Endothelial cell of umbilical vein (primary cell): ENCODE measurements at regions not wholly inside any gene's neighbourhood (a gene's known extent, or its start where the extent isn't known, plus 50 kb on each side); places are given as distances from the start of the nearest gene placed in this dataset.

Experiments
- BruUV-seq: library from RNA; stranded (reverse); fragments of 400-500 nt; replicated peaks from 2 replicates; lab custom pipeline; 2021; lab: Mats Ljungman, UMichigan
- CTCF ChIA-PET: fragments of 300-600, 350-600 bp; sonication (Branson Sonifier 250); formaldehyde crosslinking; loops from one replicate; lab custom pipeline; 2021; ENCODE audit warnings: antibody characterized with exemption, inconsistent platforms; lab: Charles Lee
- POLR2A ChIA-PET: fragments of 300-600, 350-600 bp; sonication (Branson Sonifier 250); formaldehyde crosslinking; loops from one replicate; lab custom pipeline; 2021; ENCODE audit warnings: antibody characterized with exemption, inconsistent platforms; lab: Charles Lee
- DNase-seq: peaks from one replicate; pipeline ENCODE4 v3.0.0-alpha.2; 2011; ENCODE audit warnings: low read depth, low spot score
- FAIRE-seq: peaks from 2 replicates; lab custom pipeline; 2011; peaks lifted over from hg19 to GRCh38; lab: Jason Lieb, UNC
- H2AFZ ChIP-seq: 2 replicates; pipeline ENCODE4 v1.6.0; 2012; ENCODE audit warnings: low read depth, low read length, control low read depth, inconsistent platforms
- H3K27ac ChIP-seq: 2 replicates; pipeline ENCODE4 v1.5.1; 2011; ENCODE audit warnings: low read depth, mild to moderate bottlenecking, control low read depth, low read length, moderate library complexity; ENCODE audit not compliant: insufficient read depth
- H3K27me3 ChIP-seq, 2 experiments: 2 replicates each; pipeline versions ENCODE4 v1.6.0 to v1.6.1; 2011; ENCODE audit warnings: low read length in 2 of 2, mixed read lengths in 1 of 2; ENCODE audit not compliant: control insufficient read depth in 2 of 2, insufficient read depth in 2 of 2
- H3K36me3 ChIP-seq, 2 experiments: 2 replicates in 1 of 2; 3 replicates in 1 of 2; pipeline ENCODE4 v1.5.1; 2011; ENCODE audit warnings: low read length in 2 of 2, mild to moderate bottlenecking in 1 of 2, moderate library complexity in 1 of 2; ENCODE audit not compliant: control insufficient read depth in 2 of 2, insufficient read depth in 2 of 2; ENCODE audit errors: extremely low read depth in 1 of 2
- H3K4me1 ChIP-seq: 3 replicates; pipeline ENCODE4 v1.5.1; 2011; ENCODE audit warnings: mild to moderate bottlenecking, low read length; ENCODE audit not compliant: control insufficient read depth, insufficient read depth; ENCODE audit errors: extremely low read depth
- H3K4me2 ChIP-seq: 2 replicates; pipeline ENCODE4 v1.6.1; 2011; ENCODE audit warnings: low read length, control low read depth, mixed read lengths; ENCODE audit not compliant: insufficient read depth
- H3K4me3 ChIP-seq, 3 experiments: fragments of 200-600 bp in 1 of 3; sonication (generic), shearing (Covaris generic) in 1 of 3; replicated peaks in 1 of 3; 2 replicates each; pipeline ENCODE4 v1.5.1; 2011 to 2016; ENCODE audit warnings: control low read depth in 3 of 3, low read length in 3 of 3, mild to moderate bottlenecking in 2 of 3, inconsistent platforms in 1 of 3, low read depth in 1 of 3, moderate library complexity in 1 of 3; ENCODE audit not compliant: insufficient read depth in 1 of 3
- H3K79me2 ChIP-seq: 2 replicates; pipeline ENCODE4 v1.6.0; 2012; ENCODE audit warnings: low read length, inconsistent platforms; ENCODE audit not compliant: control insufficient read depth, insufficient read depth
- H3K9ac ChIP-seq: replicated peaks from 2 replicates; pipeline ENCODE3; 2011; ENCODE audit warnings: low read length, control low read depth; ENCODE audit not compliant: insufficient read depth; ENCODE audit errors: extremely low read depth
- H3K9me1 ChIP-seq: replicated peaks from 3 replicates; pipeline ENCODE4 v1.6.0; 2011; ENCODE audit warnings: mild to moderate bottlenecking, low read length; ENCODE audit not compliant: control insufficient read depth, insufficient read depth; ENCODE audit errors: extremely low read depth
- H3K9me3 ChIP-seq: replicated peaks from 2 replicates; pipeline ENCODE4 v1.5.1; 2012; ENCODE audit warnings: low read length, inconsistent platforms; ENCODE audit not compliant: control insufficient read depth, insufficient read depth
- H4K20me1 ChIP-seq: replicated peaks from 2 replicates; pipeline ENCODE3; 2011; ENCODE audit warnings: mild to moderate bottlenecking, low read length; ENCODE audit not compliant: control insufficient read depth, insufficient read depth; ENCODE audit errors: extremely low read depth
- EZH2 ChIP-seq: IDR thresholded peaks from 2 replicates; pipeline ENCODE4 v1.6.1; 2012; ENCODE audit warnings: borderline replicate concordance, low read depth, mild to moderate bottlenecking, moderate library complexity, low read length, inconsistent platforms; ENCODE audit not compliant: severe bottlenecking
- FOS ChIP-seq: IDR thresholded peaks from 2 replicates; pipeline ENCODE4 v1.6.1; 2011; ENCODE audit warnings: mild to moderate bottlenecking, low read length, moderate library complexity, borderline replicate concordance; ENCODE audit not compliant: insufficient read depth
- GATA2 ChIP-seq: IDR thresholded peaks from 2 replicates; pipeline ENCODE4 v1.7.0; 2011; ENCODE audit warnings: low read depth, mild to moderate bottlenecking, moderate library complexity, mixed read lengths, low read length; ENCODE audit not compliant: insufficient read length, insufficient read depth
- JUN ChIP-seq: IDR thresholded peaks from 2 replicates; pipeline ENCODE4 v1.6.1; 2011; ENCODE audit warnings: borderline replicate concordance, low read depth; ENCODE audit not compliant: insufficient read length, insufficient read depth
- MYC ChIP-seq: IDR thresholded peaks from one replicate; pipeline ENCODE4 v1.6.1; 2011; ENCODE audit warnings: mild to moderate bottlenecking, low read depth, low read length
- POLR2A ChIP-seq: IDR thresholded peaks from 2 replicates; pipeline ENCODE4 v1.6.1; 2012; ENCODE audit warnings: low read depth, mild to moderate bottlenecking, control low read depth, low read length
- POLR2AphosphoS5 ChIP-seq: IDR thresholded peaks from 2 replicates; pipeline ENCODE4 v1.6.1; 2012; ENCODE audit warnings: low read depth, mild to moderate bottlenecking, control low read depth, low read length, moderate library complexity; ENCODE audit not compliant: insufficient read depth
- dilution Hi-C: fragments of 300-500 bp; cut with MboI; formaldehyde crosslinking; loops from one replicate; pipeline ENCODE4 v1.15.0; 2019; ENCODE audit warnings: low sequenced_read_pairs; ENCODE audit not compliant: extremely low pct_ligation_motif_present
- intact Hi-C: fragments of 100-400 bp; cut with micrococcal nuclease; formaldehyde crosslinking; loops from one replicate; pipeline ENCODE4 v1.10.0; 2022
- TF ChIP-seq, protein P1 (sequence below), 2 donors: IDR thresholded peaks; 1 replicate in 1 of 2; 2 replicates in 1 of 2; pipeline ENCODE4 v1.5.1; 2011; ENCODE audit warnings: low read length in 2 of 2, mild to moderate bottlenecking in 2 of 2, moderate library complexity in 2 of 2, control low read depth in 1 of 2, inconsistent platforms in 1 of 2, low read depth in 1 of 2; ENCODE audit not compliant: insufficient read depth in 1 of 2; ENCODE audit errors: extremely low read depth in 1 of 2

DNA sequence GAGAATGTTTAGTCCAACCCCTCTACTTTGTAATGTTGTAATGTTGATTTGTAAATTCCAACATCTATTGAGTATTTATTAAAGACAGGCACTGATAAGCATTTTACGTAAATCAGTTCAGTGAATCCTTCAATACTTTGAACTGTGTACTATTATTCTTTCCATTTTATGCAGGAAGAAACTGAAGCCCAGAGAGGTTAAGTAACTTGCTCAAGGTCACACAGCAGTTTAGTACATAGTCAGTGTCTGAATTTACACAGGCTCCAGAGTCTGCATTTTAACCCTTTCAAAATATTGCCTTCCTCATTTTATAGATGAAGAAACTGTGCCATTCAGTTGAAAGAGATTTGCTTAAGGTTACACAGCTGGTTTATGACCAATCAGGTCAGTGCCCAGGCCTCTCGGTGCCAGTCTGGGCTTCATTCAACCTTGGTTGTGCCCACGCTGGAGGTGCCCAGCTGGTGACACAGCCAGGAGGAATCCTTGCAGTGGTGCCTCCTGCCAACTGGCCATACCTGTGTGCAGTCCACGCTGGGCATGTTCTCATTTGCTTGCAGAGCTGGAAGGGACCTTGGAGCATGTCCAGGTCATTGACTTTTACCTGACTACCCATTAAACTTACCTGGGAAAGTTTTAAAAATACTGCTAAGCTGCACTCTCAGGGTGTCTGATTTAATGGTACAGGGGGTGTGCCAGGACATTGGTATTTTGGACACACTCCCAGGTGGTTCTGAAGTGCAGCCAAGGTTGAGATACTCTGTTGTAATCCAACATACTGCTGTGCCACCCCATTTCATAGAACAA lies 74.3 kb upstream of the CYRIA start:
- no peak overlapping the region for H2AFZ ChIP-seq
- H3K4me1 ChIP-seq = no peaks in the 10 kb centered on the region
- FAIRE-seq (no peak), DNase-seq (no peak)
- H3K27me3 ChIP-seq = no peaks in the 10 kb centered on the region
- H3K9me3 ChIP-seq = no peaks in the 10 kb centered on the region
- POLR2A ChIA-PET = no interaction called here
- TF ChIP-seq MYC = no peak
- TF ChIP-seq JUN = no peak
- TF ChIP-seq, protein P1, sequence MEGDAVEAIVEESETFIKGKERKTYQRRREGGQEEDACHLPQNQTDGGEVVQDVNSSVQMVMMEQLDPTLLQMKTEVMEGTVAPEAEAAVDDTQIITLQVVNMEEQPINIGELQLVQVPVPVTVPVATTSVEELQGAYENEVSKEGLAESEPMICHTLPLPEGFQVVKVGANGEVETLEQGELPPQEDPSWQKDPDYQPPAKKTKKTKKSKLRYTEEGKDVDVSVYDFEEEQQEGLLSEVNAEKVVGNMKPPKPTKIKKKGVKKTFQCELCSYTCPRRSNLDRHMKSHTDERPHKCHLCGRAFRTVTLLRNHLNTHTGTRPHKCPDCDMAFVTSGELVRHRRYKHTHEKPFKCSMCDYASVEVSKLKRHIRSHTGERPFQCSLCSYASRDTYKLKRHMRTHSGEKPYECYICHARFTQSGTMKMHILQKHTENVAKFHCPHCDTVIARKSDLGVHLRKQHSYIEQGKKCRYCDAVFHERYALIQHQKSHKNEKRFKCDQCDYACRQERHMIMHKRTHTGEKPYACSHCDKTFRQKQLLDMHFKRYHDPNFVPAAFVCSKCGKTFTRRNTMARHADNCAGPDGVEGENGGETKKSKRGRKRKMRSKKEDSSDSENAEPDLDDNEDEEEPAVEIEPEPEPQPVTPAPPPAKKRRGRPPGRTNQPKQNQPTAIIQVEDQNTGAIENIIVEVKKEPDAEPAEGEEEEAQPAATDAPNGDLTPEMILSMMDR (IDR thresholded peaks at IDR 0.05; ENCODE audit: extremely low read depth in 1 of 2, insufficient read depth in 1 of 2, low read depth in 1 of 2, low read length in 2 of 2) = no peak
- TF ChIP-seq POLR2A = no peak
- no peak for TF ChIP-seq FOS
- TF ChIP-seq POLR2AphosphoS5 = no peak
- no peak for TF ChIP-seq EZH2
- TF ChIP-seq GATA2 = no peak
- CTCF ChIA-PET = interaction anchor here (1.4 kb wide), 1 partner anchor 118 kb away, joined by 3 read pairs; no protein-coding TSS in a partner anchor
- H3K9me1 ChIP-seq = no peaks in the 10 kb centered on the region
- intact Hi-C loops = no loop called here
- H3K4me3 ChIP-seq = no peak overlapping the region
- H4K20me1 ChIP-seq = no peaks in the 10 kb centered on the region
- H3K79me2 ChIP-seq = no peaks in the 10 kb centered on the region
- no peak overlapping the region for H3K4me2 ChIP-seq
- H3K27ac ChIP-seq = no peak overlapping the region
- dilution Hi-C loops = no loop called here
- H3K9ac ChIP-seq = no peak overlapping the region
- BruUV-seq = no TSS peak
- H3K36me3 ChIP-seq = no peaks in the 10 kb centered on the region
